ENCODE measurements at regions not wholly inside any gene's neighbourhood (a gene's known extent, or its start where the extent isn't known, plus 50 kb on each side); places are given as distances from the start of the nearest gene placed in this dataset.

DNA sequence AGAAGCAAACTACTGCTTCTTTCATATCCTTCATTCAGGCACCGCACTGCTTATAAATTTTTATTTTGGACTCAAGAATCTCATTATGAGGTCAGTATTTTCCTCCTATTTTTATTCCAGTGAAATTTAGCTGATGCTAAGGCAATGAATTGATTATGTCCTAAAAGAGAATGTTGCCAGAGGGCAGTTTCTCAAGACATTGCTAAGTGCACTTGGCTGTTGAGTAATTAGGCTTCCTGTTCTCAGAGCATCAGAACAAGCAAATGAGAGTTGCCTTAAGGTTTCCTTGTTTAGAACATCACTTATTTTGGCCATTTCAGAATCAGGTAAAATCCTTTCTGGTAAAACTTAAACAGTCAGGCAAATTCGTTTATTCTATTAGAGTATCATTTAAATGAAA lies 548.6 kb upstream of the ZEB2 start:
- TF ChIP-seq EZH2phosphoT487 (IDR thresholded peaks at IDR 0.05; ENCODE audit: borderline replicate concordance, low read length) = no peak
- TF ChIP-seq EZH2 (IDR thresholded peaks at IDR 0.05; ENCODE audit: low read length, unreplicated experiment) = no peak

Data from PC-3 (cell line).